Suprapubic skin (tissue), 4 donors: ENCODE measurements at regions not wholly inside any gene's neighbourhood (a gene's known extent, or its start where the extent isn't known, plus 50 kb on each side); places are given as distances from the start of the nearest gene placed in this dataset.

ENCODE experiments used
- POLR2A ChIP-seq, 2 donors: fragments of 450-650 bp; IDR thresholded peaks; one replicate each; pipeline ENCODE4 v1.6.1; 2017; ENCODE audit warnings: antibody characterized with exemption in 2 of 2, mild to moderate bottlenecking in 2 of 2, moderate library complexity in 2 of 2
- POLR2AphosphoS5 ChIP-seq, 3 donors: sonication (generic); formaldehyde crosslinking; IDR thresholded peaks; one replicate each; pipeline ENCODE4 v1.6.1; 2017; ENCODE audit warnings: antibody characterized with exemption in 3 of 3

GRCh38 chr3:109803274-109803673 lies 465.9 kb upstream of the DPPA4 start:
- TF ChIP-seq POLR2A (IDR thresholded peaks at IDR 0.05) (no peak), POLR2AphosphoS5 (IDR thresholded peaks at IDR 0.05) (no peak)
